Endodermal cell (in vitro differentiated cells): ENCODE measurements at regions not wholly inside any gene's neighbourhood (a gene's known extent, or its start where the extent isn't known, plus 50 kb on each side); places are given as distances from the start of the nearest gene placed in this dataset.

Experiments used
- DNase-seq: peaks from one replicate; pipeline ENCODE4 v3.0.0-alpha.2; 2017
- H3K27ac ChIP-seq: 2 replicates; pipeline ENCODE4 v1.5.1; 2013; ENCODE audit warnings: mild to moderate bottlenecking, low read depth, low read length, moderate library complexity
- H3K27me3 ChIP-seq: 2 replicates; pipeline ENCODE4 v1.6.1; 2013; ENCODE audit warnings: mild to moderate bottlenecking, low read length, moderate library complexity; ENCODE audit not compliant: insufficient read depth, control insufficient read depth, poor library complexity, severe bottlenecking
- H3K36me3 ChIP-seq: 2 replicates; pipeline ENCODE4 v1.7.0; 2013; ENCODE audit warnings: mild to moderate bottlenecking, low read length, moderate library complexity; ENCODE audit not compliant: control insufficient read depth, insufficient read depth
- H3K4me1 ChIP-seq: one replicate; pipeline ENCODE4 v1.7.0; 2013; ENCODE audit warnings: low read length; ENCODE audit not compliant: control insufficient read depth, insufficient read depth
- H3K4me3 ChIP-seq: 2 replicates; pipeline ENCODE4 v1.5.1; 2013; ENCODE audit warnings: mild to moderate bottlenecking, low read length, moderate library complexity
- H3K9ac ChIP-seq: 2 replicates; pipeline ENCODE4 v1.6.1; 2013; ENCODE audit warnings: mild to moderate bottlenecking, low read length, moderate library complexity; ENCODE audit not compliant: poor library complexity, severe bottlenecking; ENCODE audit errors: extremely low read depth
- H3K9me3 ChIP-seq: 2 replicates; pipeline ENCODE4 v1.6.1; 2013; ENCODE audit warnings: mild to moderate bottlenecking, low read length, moderate library complexity; ENCODE audit not compliant: control insufficient read depth
- H3K27ac Mint-ChIP-seq: 2 replicates; pipeline ENCODE4 v1.8.0; 2020; ENCODE audit warnings: mixed read lengths
- H3K27me3 Mint-ChIP-seq: 2 replicates; pipeline ENCODE4 v1.8.0; 2021; ENCODE audit warnings: mild to moderate bottlenecking, mixed read lengths; ENCODE audit not compliant: insufficient read depth
- H3K36me3 Mint-ChIP-seq: 2 replicates; pipeline ENCODE4 v1.8.0; 2020; ENCODE audit warnings: low read depth, mixed read lengths
- H3K4me1 Mint-ChIP-seq: 2 replicates; pipeline ENCODE4 v1.8.0; 2020; ENCODE audit warnings: mixed read lengths
- H3K4me3 Mint-ChIP-seq: 2 replicates; pipeline ENCODE4 v1.8.0; 2020; ENCODE audit warnings: mild to moderate bottlenecking, moderate library complexity, mixed read lengths
- H3K9me3 Mint-ChIP-seq: 2 replicates; pipeline ENCODE4 v1.8.0; 2020; ENCODE audit warnings: mild to moderate bottlenecking, mixed read lengths
- CTCF ChIP-seq: fragments of 200-600 bp; sonication (generic); conservative IDR thresholded peaks from 2 replicates; pipeline ENCODE4 v1.5.0; 2021; ENCODE audit warnings: antibody characterized with exemption, mild to moderate bottlenecking
- WGBS, 2 experiments: methylation state at CpG; one replicate each; pipeline versions ENCODE4 v1.1.5 to v1.1.7; 2013; ENCODE audit warnings: missing lambda C conversion rate in 2 of 2, mixed read lengths in 1 of 2; ENCODE audit not compliant: insufficient coverage in 1 of 2, insufficient read length in 1 of 2; 5-methylcytosine and 5-hydroxymethylcytosine counted together

GRCh38 chr13:72218966-72219365 is 352.0 kb upstream of the DACH1 start:
- H3K4me1 Mint-ChIP-seq = no peaks in the 10 kb centered on the region
- H3K27me3 Mint-ChIP-seq = no peaks in the 10 kb centered on the region
- Histone ChIP-seq H3K36me3 (no peaks in the 10 kb centered on the region), H3K4me1 (no peaks in the 10 kb centered on the region), H3K4me3 (no peak overlapping the region), H3K9me3 (no peaks in the 10 kb centered on the region), H3K27me3 (no peaks in the 10 kb centered on the region), H3K9ac (no peak overlapping the region), H3K27ac (no peak overlapping the region)
- no peaks in the 10 kb centered on the region for H3K9me3 Mint-ChIP-seq
- H3K36me3 Mint-ChIP-seq = no peaks in the 10 kb centered on the region
- no peak overlapping the region for H3K27ac Mint-ChIP-seq
- no peak for DNase-seq
- TF ChIP-seq CTCF = no peak
- no peak overlapping the region for H3K4me3 Mint-ChIP-seq
- WGBS, 2 experiments = 70% methylated on average over 2 of the region's 2 CpGs; no CpG with 5 or more reads in 1 of the 2 experiments

- Mint-ChIP-seq H3K4me1 (no peaks in the 10 kb centered on the region), H3K4me3 (no peak overlapping the region), H3K9me3 (no peaks in the 10 kb centered on the region), H3K27me3 (no peaks in the 10 kb centered on the region), H3K36me3 (no peaks in the 10 kb centered on the region), H3K27ac (no peak overlapping the region)
- Histone ChIP-seq H3K27ac (no peak overlapping the region), H3K36me3 (no peaks in the 10 kb centered on the region), H3K4me3 (no peak overlapping the region), H3K9me3 (no peaks in the 10 kb centered on the region), H3K4me1 (no peaks in the 10 kb centered on the region), H3K27me3 (no peaks in the 10 kb centered on the region), H3K9ac (no peak overlapping the region)
- TF ChIP-seq CTCF = no peak
- 86 to 100% methylated on average over 1 to 2 of the region's 2 CpGs for WGBS, 2 experiments
- no peak for DNase-seq
Observed at GRCh38 chr13:72217142-72217541, 350.1 kb upstream of the DACH1 start.

GRCh38 chr13:72208112-72208645 is 341.2 kb upstream of the DACH1 start:
- H3K4me3 Mint-ChIP-seq = no peak overlapping the region
- no peak overlapping the region for H3K27ac ChIP-seq

More at GRCh38 chr13:72208112-72208645, 341.2 kb upstream of the DACH1 start:
- no peaks in the 10 kb centered on the region for H3K4me1 ChIP-seq
- H3K36me3 ChIP-seq = no peaks in the 10 kb centered on the region
- H3K9me3 ChIP-seq = no peaks in the 10 kb centered on the region
- H3K27me3 ChIP-seq = no peaks in the 10 kb centered on the region
- H3K4me3 ChIP-seq = no peak overlapping the region
- TF ChIP-seq CTCF = no peak
- Mint-ChIP-seq H3K27me3 (no peaks in the 10 kb centered on the region), H3K27ac (peak overlapping the region; percentile 9), H3K4me1 (no peaks in the 10 kb centered on the region), H3K36me3 (no peaks in the 10 kb centered on the region), H3K9me3 (no peaks in the 10 kb centered on the region)
- DNase-seq = no peak
- no peak overlapping the region for H3K9ac ChIP-seq
